Karpas-422 (cell line): ENCODE measurements at regions not wholly inside any gene's neighbourhood (a gene's known extent, or its start where the extent isn't known, plus 50 kb on each side); places are given as distances from the start of the nearest gene placed in this dataset.

ENCODE experiments used
- DNase-seq: peaks from one replicate; pipeline ENCODE4 v3.0.0-alpha.2; 2015
- H2AFZ ChIP-seq: fragments of 200-600 bp; sonication (generic); 2 replicates; pipeline ENCODE4 v1.6.1; 2014; ENCODE audit warnings: antibody characterized with exemption, low read length, mixed read lengths
- H3K27ac ChIP-seq: fragments of 200-600 bp; sonication (generic); 2 replicates; pipeline ENCODE4 v1.5.1; 2014; ENCODE audit warnings: mild to moderate bottlenecking, low read length, moderate library complexity
- H3K27me3 ChIP-seq: fragments of 200-600 bp; sonication (generic); 2 replicates; pipeline ENCODE4 v1.6.1; 2014; ENCODE audit warnings: low read length, mixed read lengths
- H3K36me3 ChIP-seq: fragments of 200-600 bp; sonication (generic); 2 replicates; pipeline ENCODE4 v1.6.1; 2014; ENCODE audit warnings: low read length, mixed read lengths; ENCODE audit not compliant: insufficient read depth
- H3K4me1 ChIP-seq: fragments of 200-600 bp; sonication (generic); 2 replicates; pipeline ENCODE4 v1.6.1; 2014; ENCODE audit warnings: mild to moderate bottlenecking, low read length, mixed read lengths
- H3K4me2 ChIP-seq: fragments of 200-600 bp; sonication (generic); 2 replicates; pipeline ENCODE4 v1.6.1; 2014; ENCODE audit warnings: low read length, low read depth, mild to moderate bottlenecking; ENCODE audit not compliant: poor library complexity, severe bottlenecking
- H3K4me3 ChIP-seq: fragments of 200-600 bp; sonication (generic); 2 replicates; pipeline ENCODE4 v1.5.1; 2014; ENCODE audit warnings: mild to moderate bottlenecking, antibody characterized with exemption, low read length, mixed read lengths
- H3K79me2 ChIP-seq: fragments of 200-600 bp; sonication (generic); 2 replicates; pipeline ENCODE4 v1.6.1; 2014; ENCODE audit warnings: mild to moderate bottlenecking, low read length, mixed read lengths
- H3K9ac ChIP-seq: fragments of 200-600 bp; sonication (generic); 2 replicates; pipeline ENCODE4 v1.6.0; 2014; ENCODE audit warnings: low read length
- H3K9me2 ChIP-seq: fragments of 200-600 bp; sonication (generic), shearing (Covaris generic); replicated peaks from 2 replicates; pipeline ENCODE4 v1.6.0; 2014; ENCODE audit warnings: mild to moderate bottlenecking, low read length, moderate library complexity; ENCODE audit not compliant: insufficient read depth
- H3K9me3 ChIP-seq: fragments of 300-700, 200-600 bp; sonication (generic); 2 replicates; pipeline ENCODE4 v1.6.1; 2014; ENCODE audit warnings: low read length, mixed read lengths
- H4K20me1 ChIP-seq: fragments of 200-600 bp; sonication (generic); 2 replicates; pipeline ENCODE4 v1.6.1; 2014; ENCODE audit warnings: mild to moderate bottlenecking, antibody characterized with exemption, low read length, low read depth; ENCODE audit not compliant: insufficient read depth

DNA sequence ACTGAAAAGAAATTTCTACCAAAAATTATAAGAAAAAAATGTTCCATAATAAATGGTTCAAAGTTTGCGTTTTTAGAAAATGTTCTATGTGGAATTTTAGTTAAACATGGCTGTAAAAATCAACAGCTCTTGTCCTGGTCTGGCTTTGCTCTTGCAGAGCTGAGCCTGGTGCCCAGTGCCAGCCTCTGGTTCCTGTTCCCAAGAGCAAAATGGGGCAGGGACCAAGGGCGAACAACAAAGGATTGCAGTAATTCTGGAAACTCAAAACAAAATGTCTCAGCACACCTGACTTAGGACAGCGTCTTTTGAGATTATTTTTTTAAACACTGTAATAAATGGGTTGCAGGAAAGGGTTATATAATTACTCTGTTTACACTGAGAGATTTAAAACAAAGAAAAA lies 174.7 kb downstream of the ANAPC1 start:
- no peaks in the 10 kb centered on the region for H3K9me3 ChIP-seq
- no peaks in the 10 kb centered on the region for H3K36me3 ChIP-seq
- no peak overlapping the region for H3K4me2 ChIP-seq
- H2AFZ ChIP-seq = no peak overlapping the region
- H3K27me3 ChIP-seq = no peaks in the 10 kb centered on the region
- H4K20me1 ChIP-seq = peaks cover 5% of the 10 kb centered on the region; the same call in 1 of the 2 replicates
- H3K9ac ChIP-seq = no peak overlapping the region
- H3K79me2 ChIP-seq = no peaks in the 10 kb centered on the region
- no peak overlapping the region for H3K4me3 ChIP-seq
- DNase-seq = no peak
- H3K27ac ChIP-seq = no peak overlapping the region
- peaks cover 2% of the 10 kb centered on the region for H3K4me1 ChIP-seq
- H3K9me2 ChIP-seq = no peaks in the 10 kb centered on the region

DNA sequence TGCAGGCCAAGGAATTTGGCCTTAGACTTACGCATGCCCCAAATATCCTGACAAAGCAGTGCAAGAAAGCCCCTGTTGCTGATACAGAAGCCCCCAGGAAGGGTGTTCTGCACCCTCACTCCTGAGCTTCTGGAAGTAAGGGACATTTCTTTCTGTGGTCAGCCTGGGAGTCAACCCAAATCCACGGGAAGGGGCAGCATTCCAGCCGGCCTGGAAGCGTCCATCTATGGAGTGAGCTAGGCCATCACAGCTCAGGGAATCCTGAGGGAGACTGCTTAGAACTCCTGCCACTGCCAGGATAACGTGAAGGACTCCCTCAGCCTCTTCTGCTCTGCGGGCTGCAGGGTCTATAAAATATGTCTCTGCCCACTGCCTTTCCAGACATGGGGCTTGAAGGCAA lies 173.9 kb downstream of the ANAPC1 start:
- no peaks in the 10 kb centered on the region for H3K9me2 ChIP-seq
- no peaks in the 10 kb centered on the region for H3K36me3 ChIP-seq
- H3K9ac ChIP-seq = no peak overlapping the region
- no peaks in the 10 kb centered on the region for H3K27me3 ChIP-seq
- H3K4me1 ChIP-seq = peaks cover 2% of the 10 kb centered on the region
- H3K4me3 ChIP-seq = no peak overlapping the region
- H2AFZ ChIP-seq = no peak overlapping the region
- no peak overlapping the region for H3K4me2 ChIP-seq
- H4K20me1 ChIP-seq = peaks cover 5% of the 10 kb centered on the region; the same call in 1 of the 2 replicates
- no peak for DNase-seq
- no peaks in the 10 kb centered on the region for H3K9me3 ChIP-seq
- no peak overlapping the region for H3K27ac ChIP-seq
- H3K79me2 ChIP-seq = no peaks in the 10 kb centered on the region

DNA sequence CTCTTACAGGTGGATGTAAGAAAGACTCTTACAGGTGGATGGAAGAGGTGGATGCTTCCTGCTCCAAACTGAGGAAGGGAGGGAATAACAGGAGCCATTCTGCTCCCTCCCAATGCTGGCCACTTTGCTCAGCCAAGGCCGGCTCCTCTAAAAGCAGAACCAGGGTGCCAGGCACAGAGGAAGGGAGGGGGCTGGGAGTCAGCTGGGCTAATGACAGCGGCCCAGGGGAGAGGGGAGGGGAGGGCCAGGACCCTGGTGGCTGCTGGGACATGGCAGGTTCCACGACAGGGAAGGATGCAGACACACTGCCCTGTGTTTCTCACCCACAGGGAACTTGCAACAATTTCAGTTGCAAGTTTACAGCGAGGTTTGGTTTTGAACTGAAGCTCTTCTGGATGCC lies 173.4 kb downstream of the ANAPC1 start:
- Histone ChIP-seq H3K79me2 (no peaks in the 10 kb centered on the region), H3K27ac (no peak overlapping the region), H2AFZ (no peak overlapping the region), H3K9me2 (no peaks in the 10 kb centered on the region), H3K4me2 (no peak overlapping the region), H3K9me3 (no peaks in the 10 kb centered on the region), H3K27me3 (no peaks in the 10 kb centered on the region), H3K4me3 (no peak overlapping the region), H3K9ac (no peak overlapping the region), H3K36me3 (no peaks in the 10 kb centered on the region), H4K20me1 (peaks cover 5% of the 10 kb centered on the region; the same call in 1 of the 2 replicates), H3K4me1 (peaks cover 1% of the 10 kb centered on the region)
- no peak for DNase-seq

DNA sequence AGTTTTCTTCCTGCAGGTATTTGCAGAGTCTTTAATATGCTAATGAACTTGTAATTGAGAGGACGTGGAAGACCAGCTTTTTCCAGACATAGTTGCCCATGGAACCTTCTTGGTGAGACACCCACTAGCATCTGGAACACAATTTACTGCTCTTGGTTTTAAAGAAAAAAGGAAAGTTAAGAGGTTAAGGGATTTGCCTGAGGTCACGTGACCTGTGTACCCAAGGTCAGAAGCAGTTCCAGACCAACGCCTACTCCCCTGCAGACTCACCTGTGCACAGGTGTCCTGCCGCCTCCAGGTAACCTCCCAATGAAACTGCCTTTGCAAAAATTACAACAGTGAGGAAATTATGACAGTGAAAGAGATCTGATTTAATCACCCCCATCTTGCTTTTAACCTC lies 172.7 kb downstream of the ANAPC1 start:
- DNase-seq = no peak
- Histone ChIP-seq H3K9ac (no peak overlapping the region), H2AFZ (no peak overlapping the region), H4K20me1 (peaks cover 5% of the 10 kb centered on the region; the same call in 1 of the 2 replicates), H3K4me3 (no peak overlapping the region), H3K9me3 (no peaks in the 10 kb centered on the region), H3K79me2 (no peaks in the 10 kb centered on the region), H3K27me3 (no peaks in the 10 kb centered on the region), H3K9me2 (no peaks in the 10 kb centered on the region), H3K4me2 (no peak overlapping the region), H3K27ac (no peak overlapping the region), H3K36me3 (no peaks in the 10 kb centered on the region), H3K4me1 (no peaks in the 10 kb centered on the region; the same call in 1 of the 2 replicates)

DNA sequence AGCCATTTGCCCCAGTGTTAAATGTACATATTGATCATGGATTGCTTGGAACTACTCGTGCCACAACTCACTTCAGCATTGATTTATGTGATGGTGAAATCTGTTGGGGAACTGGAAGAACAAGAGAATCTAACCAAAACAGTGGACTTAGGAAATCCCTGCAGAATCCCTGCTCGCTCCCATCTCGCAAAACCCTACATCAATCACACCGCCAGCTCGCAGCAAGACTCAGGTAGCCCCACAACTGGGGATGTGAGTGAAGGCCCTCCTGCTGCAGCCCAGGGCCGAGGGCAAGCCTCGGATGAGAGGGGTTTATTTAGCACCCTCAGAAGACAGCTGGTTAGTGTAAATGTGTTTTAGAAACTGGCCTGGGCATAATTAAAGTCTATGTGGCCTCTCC lies 171.6 kb downstream of the ANAPC1 start:
- DNase-seq = no peak
- no peaks in the 10 kb centered on the region for H3K9me2 ChIP-seq
- H3K4me1 ChIP-seq = no peaks in the 10 kb centered on the region; the same call in 1 of the 2 replicates
- H3K4me2 ChIP-seq = no peak overlapping the region
- H4K20me1 ChIP-seq = peaks cover 5% of the 10 kb centered on the region; the same call in 1 of the 2 replicates
- H3K4me3 ChIP-seq = no peak overlapping the region
- H3K36me3 ChIP-seq = no peaks in the 10 kb centered on the region
- H3K9ac ChIP-seq = no peak overlapping the region
- H3K79me2 ChIP-seq = no peaks in the 10 kb centered on the region
- H2AFZ ChIP-seq = no peak overlapping the region
- no peaks in the 10 kb centered on the region for H3K9me3 ChIP-seq
- H3K27me3 ChIP-seq = no peaks in the 10 kb centered on the region
- no peak overlapping the region for H3K27ac ChIP-seq

DNA sequence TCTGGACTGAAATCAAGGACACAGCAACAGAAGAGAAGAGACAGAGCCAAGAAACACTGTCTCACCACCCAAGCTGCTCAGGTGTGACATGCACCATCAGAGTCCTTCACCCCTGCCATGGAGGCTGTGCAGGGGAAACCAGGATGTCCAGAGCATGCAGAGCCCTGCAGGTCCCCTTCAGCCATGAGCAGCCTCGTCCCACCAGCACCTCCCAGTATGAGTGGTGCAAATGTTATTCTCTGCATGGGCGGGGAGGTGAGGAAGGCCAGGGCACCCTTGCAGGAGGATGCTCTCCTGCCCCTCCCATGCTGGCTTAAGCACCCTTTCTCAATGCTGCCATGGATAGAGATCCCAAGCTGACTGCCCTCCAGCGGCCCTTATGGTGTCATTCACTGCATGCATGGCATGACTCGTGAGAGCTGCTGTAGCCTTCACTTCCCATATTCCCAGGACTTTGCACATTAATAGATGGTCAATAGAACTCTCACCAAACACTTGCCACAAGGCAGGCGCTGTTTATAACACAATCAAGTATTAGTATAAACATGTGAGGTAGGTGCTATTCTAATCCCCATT lies 171.0 kb downstream of the ANAPC1 start:
- Histone ChIP-seq H3K9me3 (no peaks in the 10 kb centered on the region), H3K79me2 (no peaks in the 10 kb centered on the region), H4K20me1 (peaks cover 5% of the 10 kb centered on the region; the same call in 1 of the 2 replicates), H3K9me2 (no peaks in the 10 kb centered on the region), H3K27me3 (no peaks in the 10 kb centered on the region), H3K9ac (no peak overlapping the region), H3K4me3 (no peak overlapping the region), H3K36me3 (no peaks in the 10 kb centered on the region), H3K4me1 (no peaks in the 10 kb centered on the region; the same call in 1 of the 2 replicates), H2AFZ (no peak overlapping the region), H3K4me2 (no peak overlapping the region), H3K27ac (no peak overlapping the region)
- DNase-seq = peak; percentile 39

DNA sequence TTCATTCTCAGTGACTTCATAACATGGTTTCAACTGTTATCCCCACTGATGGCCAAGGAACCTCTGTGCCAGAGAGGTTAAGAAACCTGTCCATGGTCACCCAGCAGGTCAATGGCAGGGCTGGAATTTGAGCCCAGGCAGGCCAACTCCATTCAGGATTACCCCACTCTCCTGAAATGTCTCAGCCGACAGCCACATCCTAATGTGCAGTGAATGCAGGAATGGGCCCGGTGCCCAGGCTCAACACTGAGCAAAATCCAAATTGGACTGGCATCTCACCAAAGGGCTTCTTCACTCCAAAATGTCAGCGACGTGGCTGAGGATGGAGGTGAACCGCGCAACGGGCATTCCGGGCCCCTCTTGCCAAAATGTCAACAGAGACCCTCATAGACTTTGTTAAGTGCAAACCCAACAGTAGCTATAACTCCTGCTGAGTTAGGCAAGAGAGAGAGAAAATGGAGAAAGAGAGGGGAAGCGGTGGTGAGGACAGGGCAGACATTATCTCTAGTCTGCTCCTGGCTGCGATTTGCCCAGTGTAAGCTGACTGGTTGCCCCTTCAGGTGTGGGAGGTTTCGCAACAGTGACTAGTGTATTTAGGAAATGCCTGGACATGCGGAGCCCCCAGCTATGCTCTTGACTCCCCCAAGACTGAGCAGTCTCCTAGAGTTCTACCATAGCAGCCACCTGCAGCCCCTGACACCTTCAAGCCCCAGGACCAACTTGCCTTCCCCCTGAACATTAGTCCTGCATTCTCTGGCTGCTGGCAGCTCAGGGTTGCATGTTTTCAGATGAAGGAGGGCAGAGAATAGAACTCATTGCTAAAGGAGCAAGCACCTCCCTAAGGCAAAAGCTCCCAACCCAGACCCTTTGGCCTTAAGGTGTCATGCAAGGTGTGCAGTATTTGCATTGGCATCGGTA lies 167.7 kb downstream of the ANAPC1 start:
- no peak overlapping the region for H3K4me3 ChIP-seq
- H2AFZ ChIP-seq = no peak overlapping the region
- DNase-seq = no peak
- no peak overlapping the region for H3K4me2 ChIP-seq
- H3K27ac ChIP-seq = no peak overlapping the region
- no peaks in the 10 kb centered on the region for H3K27me3 ChIP-seq
- H3K79me2 ChIP-seq = no peaks in the 10 kb centered on the region
- no peaks in the 10 kb centered on the region for H3K4me1 ChIP-seq
- H4K20me1 ChIP-seq = no peaks in the 10 kb centered on the region
- H3K9ac ChIP-seq = no peak overlapping the region
- no peaks in the 10 kb centered on the region for H3K36me3 ChIP-seq
- H3K9me2 ChIP-seq = no peaks in the 10 kb centered on the region
- no peaks in the 10 kb centered on the region for H3K9me3 ChIP-seq

DNA sequence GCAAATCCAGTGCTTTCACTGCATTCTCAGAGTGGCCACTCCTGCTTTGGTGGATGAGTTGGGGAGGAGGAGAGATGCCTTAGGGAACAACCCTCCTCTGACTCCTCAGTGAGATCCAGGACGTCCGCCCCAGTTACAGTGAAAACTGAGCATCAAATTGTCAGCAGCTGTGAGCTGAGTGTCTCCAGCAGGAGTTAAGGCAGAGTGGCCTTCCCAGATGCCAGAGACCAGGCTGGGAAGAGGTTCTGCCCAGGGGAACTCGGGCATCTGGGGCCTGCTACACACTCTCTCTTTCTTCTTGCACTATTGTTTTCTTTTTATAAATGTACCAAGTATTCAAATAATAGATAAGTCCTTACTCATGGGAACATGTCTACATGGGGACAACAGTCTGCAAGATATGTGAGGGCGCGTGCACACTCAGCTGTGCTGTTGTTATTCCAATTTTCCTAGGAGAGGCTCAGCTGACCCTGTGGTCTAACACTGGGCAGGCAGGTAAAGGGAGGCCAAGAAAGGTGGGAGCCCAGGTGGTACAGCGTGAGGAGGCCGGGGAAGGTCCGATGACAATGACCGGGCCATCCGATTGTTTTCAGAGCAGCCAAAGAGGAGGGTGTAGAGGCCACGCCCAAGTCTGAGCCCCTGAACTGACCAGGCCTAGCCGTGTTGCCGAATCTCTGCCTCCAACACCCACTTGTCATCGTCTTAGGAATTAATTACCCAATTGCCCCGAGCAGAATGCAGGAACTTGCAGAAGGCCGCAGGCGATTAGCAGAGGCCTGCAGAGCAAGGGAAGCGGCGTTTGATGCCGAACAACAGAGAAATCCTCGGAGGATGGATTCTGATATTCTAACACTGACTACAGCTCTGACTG lies 166.9 kb downstream of the ANAPC1 start:
- no peaks in the 10 kb centered on the region for H3K36me3 ChIP-seq
- no peak for DNase-seq
- no peaks in the 10 kb centered on the region for H3K9me3 ChIP-seq
- no peaks in the 10 kb centered on the region for H3K79me2 ChIP-seq
- H3K27ac ChIP-seq = no peak overlapping the region
- no peak overlapping the region for H3K4me2 ChIP-seq
- no peaks in the 10 kb centered on the region for H3K9me2 ChIP-seq
- no peak overlapping the region for H3K4me3 ChIP-seq
- H3K9ac ChIP-seq = no peak overlapping the region
- H3K4me1 ChIP-seq = no peaks in the 10 kb centered on the region
- H3K27me3 ChIP-seq = no peaks in the 10 kb centered on the region
- no peak overlapping the region for H2AFZ ChIP-seq
- no peaks in the 10 kb centered on the region for H4K20me1 ChIP-seq
